ENCODE measurements at regions not wholly inside any gene's neighbourhood (a gene's known extent, or its start where the extent isn't known, plus 50 kb on each side); places are given as distances from the start of the nearest gene placed in this dataset.

DNA sequence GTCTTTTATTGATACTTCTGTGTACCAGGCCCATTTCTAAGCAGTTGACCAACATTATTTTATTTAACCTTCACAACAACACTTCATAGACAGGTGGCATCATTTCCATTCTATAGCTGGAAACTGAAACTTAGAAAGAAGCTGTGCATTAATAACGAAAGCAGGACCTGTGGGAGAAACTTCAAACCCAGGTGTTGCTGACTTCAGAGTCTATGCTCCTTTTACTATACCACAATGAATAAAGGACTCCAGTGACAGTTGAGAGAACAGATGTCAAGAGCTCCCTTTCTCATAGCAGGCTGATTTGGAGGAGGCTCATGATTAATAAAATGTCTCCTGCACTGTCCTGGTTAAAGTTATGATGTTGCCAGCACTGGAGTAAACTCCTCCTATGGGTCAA, 56.6 kb upstream of the POU3F2 start:
- in situ Hi-C loops (cut with MboI; ENCODE audit: low pct_unique_long_range_greater_than_20kb, low sequenced_read_pairs, unreplicated experiment) = no loop called here
- TF ChIP-seq, protein P1, sequence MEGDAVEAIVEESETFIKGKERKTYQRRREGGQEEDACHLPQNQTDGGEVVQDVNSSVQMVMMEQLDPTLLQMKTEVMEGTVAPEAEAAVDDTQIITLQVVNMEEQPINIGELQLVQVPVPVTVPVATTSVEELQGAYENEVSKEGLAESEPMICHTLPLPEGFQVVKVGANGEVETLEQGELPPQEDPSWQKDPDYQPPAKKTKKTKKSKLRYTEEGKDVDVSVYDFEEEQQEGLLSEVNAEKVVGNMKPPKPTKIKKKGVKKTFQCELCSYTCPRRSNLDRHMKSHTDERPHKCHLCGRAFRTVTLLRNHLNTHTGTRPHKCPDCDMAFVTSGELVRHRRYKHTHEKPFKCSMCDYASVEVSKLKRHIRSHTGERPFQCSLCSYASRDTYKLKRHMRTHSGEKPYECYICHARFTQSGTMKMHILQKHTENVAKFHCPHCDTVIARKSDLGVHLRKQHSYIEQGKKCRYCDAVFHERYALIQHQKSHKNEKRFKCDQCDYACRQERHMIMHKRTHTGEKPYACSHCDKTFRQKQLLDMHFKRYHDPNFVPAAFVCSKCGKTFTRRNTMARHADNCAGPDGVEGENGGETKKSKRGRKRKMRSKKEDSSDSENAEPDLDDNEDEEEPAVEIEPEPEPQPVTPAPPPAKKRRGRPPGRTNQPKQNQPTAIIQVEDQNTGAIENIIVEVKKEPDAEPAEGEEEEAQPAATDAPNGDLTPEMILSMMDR (IDR thresholded peaks at IDR 0.05; ENCODE audit: extremely low read depth, insufficient read depth, missing control alignments) = no peak
- peak; percentile 52 for DNase-seq (ENCODE audit: low spot score)

DNA sequence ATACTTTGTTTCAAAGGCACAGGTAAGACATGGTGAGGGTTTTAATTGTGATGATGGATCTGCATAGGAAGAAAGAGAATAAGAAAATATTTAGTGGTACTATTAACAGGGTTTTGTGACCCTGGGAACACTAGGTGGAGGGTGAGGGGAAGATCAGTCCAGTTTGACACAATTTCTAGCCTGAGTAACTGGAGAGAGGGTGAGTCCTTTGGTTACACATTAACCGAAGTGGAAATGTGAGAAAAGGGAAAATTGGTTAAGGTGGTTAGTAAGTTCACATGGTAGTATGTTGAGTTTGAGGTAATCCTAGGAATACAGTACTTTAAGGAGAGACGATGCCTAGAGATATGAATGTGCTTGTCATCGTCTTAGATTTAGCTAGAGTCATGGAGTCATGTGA, 54.8 kb upstream of the POU3F2 start:
- TF ChIP-seq, protein P1 (IDR thresholded peaks at IDR 0.05; ENCODE audit: extremely low read depth, insufficient read depth, missing control alignments) = no peak
- in situ Hi-C loops (cut with MboI; ENCODE audit: low pct_unique_long_range_greater_than_20kb, low sequenced_read_pairs, unreplicated experiment) = no loop called here
- no peak for DNase-seq (ENCODE audit: low spot score)

DNA sequence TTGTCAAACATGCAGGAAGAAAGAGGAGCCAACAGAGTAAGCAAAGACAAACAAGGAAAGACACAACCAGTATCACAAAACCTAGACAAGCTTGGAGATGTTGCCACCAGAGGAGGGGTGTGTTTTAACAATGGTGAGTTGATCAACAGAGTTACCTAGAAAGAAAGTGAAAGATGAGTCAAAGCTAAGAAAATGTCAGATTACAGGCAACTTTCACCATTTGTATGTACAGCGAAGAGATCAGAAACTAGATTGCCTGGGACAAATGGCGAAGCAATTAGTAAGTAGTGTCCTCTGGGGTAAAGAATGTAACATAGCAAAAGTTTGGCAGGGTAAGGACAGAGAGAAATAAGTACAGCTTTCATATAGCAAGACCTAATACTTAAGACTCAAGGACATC, 51.6 kb upstream of the POU3F2 start:
- DNase-seq (ENCODE audit: low spot score) = peak; percentile 11
- in situ Hi-C loops (cut with MboI; ENCODE audit: low pct_unique_long_range_greater_than_20kb, low sequenced_read_pairs, unreplicated experiment) = no loop called here
- TF ChIP-seq, protein P1 (IDR thresholded peaks at IDR 0.05; ENCODE audit: extremely low read depth, insufficient read depth, missing control alignments) = no peak

DNA sequence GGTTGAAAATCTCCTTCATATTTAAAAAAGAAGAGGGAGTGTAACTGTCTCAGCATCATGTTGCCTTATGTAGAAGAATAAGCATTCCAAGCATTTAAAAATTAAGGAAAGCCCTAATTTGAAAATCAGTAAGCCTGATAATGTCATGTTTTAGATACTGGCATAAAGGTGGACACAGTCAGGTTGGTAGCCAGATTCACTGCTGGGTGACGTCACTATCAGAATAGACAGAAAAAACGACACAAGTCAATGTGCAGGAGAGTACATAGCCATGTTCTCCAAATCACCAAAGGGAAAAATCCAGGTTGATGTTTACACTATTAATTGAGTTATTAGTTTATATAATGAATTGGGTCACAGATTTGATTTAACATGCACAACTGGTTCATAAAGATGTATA, 50.8 kb upstream of the POU3F2 start:
- no peak for DNase-seq (ENCODE audit: low spot score)
- in situ Hi-C loops (cut with MboI; ENCODE audit: low pct_unique_long_range_greater_than_20kb, low sequenced_read_pairs, unreplicated experiment) = no loop called here
- TF ChIP-seq, protein P1 (IDR thresholded peaks at IDR 0.05; ENCODE audit: extremely low read depth, insufficient read depth, missing control alignments) = no peak

All from GM13977 (cell line).